ENCODE measurements at regions not wholly inside any gene's neighbourhood (a gene's known extent, or its start where the extent isn't known, plus 50 kb on each side); places are given as distances from the start of the nearest gene placed in this dataset.

DNA sequence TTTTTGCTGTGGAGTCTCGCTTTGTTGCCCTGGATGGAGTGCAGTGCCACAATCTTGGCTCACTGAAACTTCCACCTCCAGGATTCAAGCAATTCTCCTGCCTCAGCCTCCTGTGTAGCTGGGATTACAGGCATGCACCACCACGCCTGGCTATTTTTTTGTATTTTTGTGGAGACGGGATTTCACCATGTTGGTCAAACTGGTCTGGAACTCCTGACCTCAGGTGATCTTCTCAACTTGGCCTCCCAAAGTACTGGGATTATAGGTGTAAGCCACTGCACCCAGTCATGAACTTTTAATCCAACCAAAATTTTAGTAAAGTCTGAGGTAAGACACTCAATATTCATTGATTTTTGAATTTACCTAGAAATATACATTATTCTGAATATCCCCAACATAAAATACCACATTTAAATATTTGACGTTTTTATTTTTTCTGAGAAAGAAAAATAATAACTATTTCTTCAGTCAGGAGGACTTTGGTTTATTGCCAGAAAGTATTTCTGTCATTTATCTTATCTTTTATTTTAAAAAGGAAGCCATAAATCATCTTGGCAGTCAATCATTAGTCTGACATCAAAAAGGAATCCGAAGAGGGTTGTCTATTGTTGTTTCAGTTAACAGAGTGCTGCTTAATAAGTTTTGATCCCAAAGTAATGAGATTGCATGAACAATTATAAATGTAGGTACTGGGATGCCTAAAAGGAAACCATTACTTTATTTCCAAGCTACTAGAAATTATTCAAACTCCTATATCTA is 102.2 kb upstream of the GRIA4 start:
- in situ Hi-C loops (cut with MboI; ENCODE audit: low pct_unique_long_range_greater_than_20kb, low sequenced_read_pairs, unreplicated experiment): no loop called here
- TF ChIP-seq, protein P1, sequence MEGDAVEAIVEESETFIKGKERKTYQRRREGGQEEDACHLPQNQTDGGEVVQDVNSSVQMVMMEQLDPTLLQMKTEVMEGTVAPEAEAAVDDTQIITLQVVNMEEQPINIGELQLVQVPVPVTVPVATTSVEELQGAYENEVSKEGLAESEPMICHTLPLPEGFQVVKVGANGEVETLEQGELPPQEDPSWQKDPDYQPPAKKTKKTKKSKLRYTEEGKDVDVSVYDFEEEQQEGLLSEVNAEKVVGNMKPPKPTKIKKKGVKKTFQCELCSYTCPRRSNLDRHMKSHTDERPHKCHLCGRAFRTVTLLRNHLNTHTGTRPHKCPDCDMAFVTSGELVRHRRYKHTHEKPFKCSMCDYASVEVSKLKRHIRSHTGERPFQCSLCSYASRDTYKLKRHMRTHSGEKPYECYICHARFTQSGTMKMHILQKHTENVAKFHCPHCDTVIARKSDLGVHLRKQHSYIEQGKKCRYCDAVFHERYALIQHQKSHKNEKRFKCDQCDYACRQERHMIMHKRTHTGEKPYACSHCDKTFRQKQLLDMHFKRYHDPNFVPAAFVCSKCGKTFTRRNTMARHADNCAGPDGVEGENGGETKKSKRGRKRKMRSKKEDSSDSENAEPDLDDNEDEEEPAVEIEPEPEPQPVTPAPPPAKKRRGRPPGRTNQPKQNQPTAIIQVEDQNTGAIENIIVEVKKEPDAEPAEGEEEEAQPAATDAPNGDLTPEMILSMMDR (IDR thresholded peaks at IDR 0.05; ENCODE audit: extremely low read depth, insufficient read depth, missing control alignments): no peak
- no peak for DNase-seq (ENCODE audit: low spot score)

DNA sequence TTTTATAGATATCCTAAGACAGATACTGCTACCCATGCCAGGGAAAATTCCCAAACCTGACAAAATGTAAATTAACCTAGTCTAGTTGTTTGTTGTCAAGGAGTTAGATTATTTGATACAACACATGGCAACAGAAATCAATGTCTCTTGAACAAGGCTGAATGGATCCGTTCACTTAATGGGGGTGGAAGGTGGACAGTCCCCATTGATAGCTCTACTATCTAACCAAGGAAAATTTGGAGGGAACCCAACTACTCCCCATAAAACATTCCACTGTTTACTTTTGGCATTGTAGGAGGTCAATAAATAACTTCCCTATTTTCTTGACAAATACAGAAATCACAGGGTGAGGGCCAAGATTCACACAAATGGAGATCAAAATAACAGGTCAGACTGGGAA is 117.9 kb upstream of the GRIA4 start:
- DNase-seq (ENCODE audit: low spot score): no peak
- in situ Hi-C loops (cut with MboI; ENCODE audit: low pct_unique_long_range_greater_than_20kb, low sequenced_read_pairs, unreplicated experiment): no loop called here
- TF ChIP-seq, protein P1 (IDR thresholded peaks at IDR 0.05; ENCODE audit: extremely low read depth, insufficient read depth, missing control alignments): no peak

DNA sequence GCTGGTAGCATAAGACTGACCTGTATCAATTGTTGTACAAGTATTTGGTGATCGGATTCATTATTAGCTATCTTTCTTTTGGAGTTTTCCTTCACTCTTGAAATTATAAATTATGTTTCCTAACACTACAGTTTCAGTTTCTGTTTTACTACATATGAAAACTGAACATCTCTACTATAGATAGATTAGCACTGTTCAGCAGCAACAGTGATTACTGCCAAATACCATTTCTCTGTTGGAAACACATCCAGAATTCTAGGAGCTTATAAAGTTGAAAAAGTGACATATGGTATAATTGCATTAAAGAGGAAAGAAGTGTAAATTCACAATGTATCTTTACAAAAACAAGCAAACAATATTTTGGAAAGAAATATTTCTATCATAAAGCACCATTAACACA is 118.5 kb upstream of the GRIA4 start:
- in situ Hi-C loops (cut with MboI; ENCODE audit: low pct_unique_long_range_greater_than_20kb, low sequenced_read_pairs, unreplicated experiment): no loop called here
- TF ChIP-seq, protein P1 (IDR thresholded peaks at IDR 0.05; ENCODE audit: extremely low read depth, insufficient read depth, missing control alignments): no peak
- no peak for DNase-seq (ENCODE audit: low spot score)

DNA sequence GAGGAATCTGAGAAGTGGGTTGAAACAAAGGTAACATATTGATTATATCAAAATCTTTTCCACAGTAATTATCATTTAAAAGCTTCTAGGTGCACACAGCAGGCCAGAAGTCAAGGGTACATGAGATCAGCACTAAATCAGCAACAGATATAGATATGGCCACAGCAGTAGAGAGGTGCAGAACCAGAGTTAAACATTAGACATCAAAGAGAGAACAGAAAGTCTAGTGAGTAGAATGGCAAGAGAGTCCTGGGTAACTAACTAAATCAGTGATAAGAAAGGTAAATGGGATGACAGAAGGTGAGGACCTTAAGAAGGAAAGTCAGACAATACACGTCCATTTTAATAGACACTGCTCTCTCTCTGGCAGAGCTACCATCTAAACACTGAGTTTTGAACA is 119.5 kb upstream of the GRIA4 start:
- no peak for DNase-seq (ENCODE audit: low spot score)
- in situ Hi-C loops (cut with MboI; ENCODE audit: low pct_unique_long_range_greater_than_20kb, low sequenced_read_pairs, unreplicated experiment): no loop called here
- TF ChIP-seq, protein P1 (IDR thresholded peaks at IDR 0.05; ENCODE audit: extremely low read depth, insufficient read depth, missing control alignments): no peak

DNA sequence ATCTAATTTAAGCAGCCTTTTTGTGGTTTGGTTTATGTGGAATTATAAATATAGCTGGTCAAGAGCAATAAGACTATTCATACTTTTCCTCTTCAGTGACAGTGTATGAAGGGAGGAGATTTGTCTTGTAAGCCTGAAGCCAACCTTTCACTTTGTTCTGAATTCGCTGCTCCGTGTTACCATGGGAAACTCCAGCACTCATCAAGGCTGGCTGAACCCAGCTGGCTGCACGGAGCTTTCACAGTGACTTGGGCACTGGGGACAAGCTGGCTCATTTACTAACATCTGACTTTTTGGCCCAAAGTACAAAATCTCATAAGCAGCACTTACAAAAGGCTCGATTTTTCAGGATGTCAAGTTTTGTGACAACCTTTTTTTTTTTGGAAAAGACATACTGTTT is 120.4 kb upstream of the GRIA4 start:
- in situ Hi-C loops (cut with MboI; ENCODE audit: low pct_unique_long_range_greater_than_20kb, low sequenced_read_pairs, unreplicated experiment): no loop called here
- TF ChIP-seq, protein P1 (IDR thresholded peaks at IDR 0.05; ENCODE audit: extremely low read depth, insufficient read depth, missing control alignments): no peak
- no peak for DNase-seq (ENCODE audit: low spot score)

DNA sequence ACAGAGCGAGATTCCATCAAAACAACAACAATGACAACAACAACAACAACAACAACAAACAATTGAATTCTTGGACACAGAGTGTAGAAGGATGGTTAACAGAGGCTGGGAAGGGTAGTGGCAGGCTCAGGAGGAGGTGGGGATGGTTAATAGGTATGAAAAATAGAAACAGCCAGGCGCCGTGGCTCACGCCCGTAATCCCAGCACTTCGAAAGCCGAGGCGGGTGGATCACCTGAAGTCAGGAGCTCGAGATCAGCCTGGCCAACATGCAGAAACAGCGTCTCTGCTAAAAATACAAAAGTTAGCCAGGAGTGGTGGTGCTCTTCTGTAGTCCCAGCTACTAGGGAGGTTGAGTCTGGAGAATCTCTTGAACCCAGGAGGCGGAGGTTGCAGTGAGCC is 122.9 kb upstream of the GRIA4 start:
- no peak for DNase-seq (ENCODE audit: low spot score)
- TF ChIP-seq, protein P1 (IDR thresholded peaks at IDR 0.05; ENCODE audit: extremely low read depth, insufficient read depth, missing control alignments): no peak
- in situ Hi-C loops (cut with MboI; ENCODE audit: low pct_unique_long_range_greater_than_20kb, low sequenced_read_pairs, unreplicated experiment): no loop called here

Data from GM13977 (cell line).